ENCODE measurements at regions not wholly inside any gene's neighbourhood (a gene's known extent, or its start where the extent isn't known, plus 50 kb on each side); places are given as distances from the start of the nearest gene placed in this dataset.

GRCh38 chr11:92768121-92768840 lies 201.2 kb upstream of the MTNR1B start:
- Histone ChIP-seq H3K27ac (no peak overlapping the region), H3K4me3 (no peak overlapping the region), H3K27me3 (no peaks in the 10 kb centered on the region), H3K36me3 (no peaks in the 10 kb centered on the region), H3K9me3 (no peaks in the 10 kb centered on the region), H3K4me1 (no peaks in the 10 kb centered on the region)
- ATAC-seq: no peak
- 54% methylated on average over 5 of the region's 5 CpGs for WGBS (ENCODE audit: insufficient coverage, low coverage, low lambda C conversion rate, missing lambda C conversion rate)
- no peak for DNase-seq
- intact Hi-C loops (cut with DNase I): no loop called here
- TF ChIP-seq CTCF (IDR thresholded peaks at IDR 0.05) (no peak), POLR2A (IDR thresholded peaks at IDR 0.05) (no peak)

- Histone ChIP-seq H3K9me3 (no peaks in the 10 kb centered on the region), H3K27ac (no peak overlapping the region), H3K36me3 (no peaks in the 10 kb centered on the region), H3K27me3 (no peaks in the 10 kb centered on the region), H3K4me1 (no peaks in the 10 kb centered on the region), H3K4me3 (no peak overlapping the region)
- no peak for TF ChIP-seq POLR2A (IDR thresholded peaks at IDR 0.05)
- TF ChIP-seq CTCF (IDR thresholded peaks at IDR 0.05): no peak
- WGBS (ENCODE audit: insufficient coverage, low coverage, low lambda C conversion rate, missing lambda C conversion rate): 47% methylated on average over 2 of the region's 2 CpGs
- intact Hi-C loops (cut with DNase I): no loop called here
- ATAC-seq (no peak), DNase-seq (no peak)
These were observed 200.3 kb upstream of the MTNR1B start for GRCh38 chr11:92769112-92769511.

- TF ChIP-seq POLR2A (IDR thresholded peaks at IDR 0.05): no peak
- intact Hi-C loops (cut with DNase I): no loop called here
- Histone ChIP-seq H3K9me3 (no peaks in the 10 kb centered on the region), H3K4me3 (no peak overlapping the region), H3K4me1 (no peaks in the 10 kb centered on the region), H3K27ac (no peak overlapping the region), H3K27me3 (no peaks in the 10 kb centered on the region), H3K36me3 (no peaks in the 10 kb centered on the region)
- ATAC-seq (no peak), DNase-seq (no peak)
- 82% methylated on average over 7 of the region's 7 CpGs for WGBS (ENCODE audit: insufficient coverage, low coverage, low lambda C conversion rate, missing lambda C conversion rate)
These were observed 199.0 kb upstream of the MTNR1B start for GRCh38 chr11:92770419-92770818.

- no peak overlapping the region for H3K27ac ChIP-seq
- WGBS (ENCODE audit: insufficient coverage, low coverage, low lambda C conversion rate, missing lambda C conversion rate): 42% methylated on average over 9 of the region's 9 CpGs
- TF ChIP-seq POLR2A (IDR thresholded peaks at IDR 0.05) (no peak), CTCF (IDR thresholded peaks at IDR 0.05) (no peak)
- H3K4me1 ChIP-seq: no peaks in the 10 kb centered on the region
- H3K4me3 ChIP-seq: no peak overlapping the region
- H3K9me3 ChIP-seq: no peaks in the 10 kb centered on the region
- ATAC-seq: no peak
- H3K36me3 ChIP-seq: no peaks in the 10 kb centered on the region
- H3K27me3 ChIP-seq: no peaks in the 10 kb centered on the region
- no peak for DNase-seq
- intact Hi-C loops (cut with DNase I): no loop called here
These were observed 198.5 kb upstream of the MTNR1B start for GRCh38 chr11:92770981-92771380.

- no peaks in the 10 kb centered on the region for H3K36me3 ChIP-seq
- no peaks in the 10 kb centered on the region for H3K27me3 ChIP-seq
- ATAC-seq (no peak), DNase-seq (no peak)
- intact Hi-C loops (cut with DNase I): no loop called here
- H3K4me1 ChIP-seq: no peaks in the 10 kb centered on the region
- WGBS (ENCODE audit: insufficient coverage, low coverage, low lambda C conversion rate, missing lambda C conversion rate): 79% methylated on average over 3 of the region's 3 CpGs
- H3K4me3 ChIP-seq: no peak overlapping the region
- TF ChIP-seq POLR2A (IDR thresholded peaks at IDR 0.05) (no peak), CTCF (IDR thresholded peaks at IDR 0.05) (no peak)
- H3K9me3 ChIP-seq: no peaks in the 10 kb centered on the region
- H3K27ac ChIP-seq: no peak overlapping the region
These were observed 197.8 kb upstream of the MTNR1B start for GRCh38 chr11:92771701-92772100.
